K562 (cell line): ENCODE measurements at regions not wholly inside any gene's neighbourhood (a gene's known extent, or its start where the extent isn't known, plus 50 kb on each side); places are given as distances from the start of the nearest gene placed in this dataset.

Source experiments
- EP300 ChIP-seq: IDR thresholded peaks from 2 replicates; pipeline ENCODE4 v1.6.1; 2012; ENCODE audit warnings: low read length, improper control_type of control experiment
- FOXJ3 ChIP-seq: sonication (generic); formaldehyde crosslinking; IDR thresholded peaks from 2 replicates; pipeline ENCODE4 v1.4.0; 2020; ENCODE audit warnings: mild to moderate bottlenecking, missing genetic modification reagents
- MXI1 ChIP-seq: IDR thresholded peaks from 2 replicates; pipeline ENCODE4 v1.6.1; 2011; ENCODE audit warnings: low read depth, mild to moderate bottlenecking, improper control_type of control experiment, low read length
- TAL1 ChIP-seq: fragments of 450-650 bp; IDR thresholded peaks from 2 replicates; pipeline ENCODE4 v1.6.1; 2016; ENCODE audit warnings: mild to moderate bottlenecking
- ZNF395 ChIP-seq: fragments of 200-800 bp; sonication (Bioruptor generic); IDR thresholded peaks from 2 replicates; pipeline ENCODE4 v1.6.1; 2017; ENCODE audit warnings: missing genetic modification characterization, missing compliant biosample characterization
- ZNF592 ChIP-seq: fragments of 450-650 bp; IDR thresholded peaks from 2 replicates; pipeline ENCODE4 v1.6.1; 2017; ENCODE audit warnings: antibody characterized with exemption, mild to moderate bottlenecking
- TF ChIP-seq, protein P1 (sequence below): IDR thresholded peaks from 3 replicates; pipeline ENCODE4 v1.6.1; 2011; ENCODE audit warnings: borderline replicate concordance, mild to moderate bottlenecking, moderate library complexity; ENCODE audit not compliant: insufficient read length; ENCODE audit errors: extremely low read depth
- TF ChIP-seq, protein P2 (sequence below): IDR thresholded peaks from 2 replicates; pipeline ENCODE4 v1.6.1; 2011; ENCODE audit warnings: borderline replicate concordance, low read depth, mild to moderate bottlenecking, moderate library complexity, low read length; ENCODE audit not compliant: insufficient read depth, poor library complexity, severe bottlenecking
- TF ChIP-seq, protein P3 (sequence below): sonication (generic); formaldehyde crosslinking; IDR thresholded peaks from 2 replicates; pipeline ENCODE4 v1.8.1; 2023; ENCODE audit warnings: mild to moderate bottlenecking, missing genetic modification reagents
- TF ChIP-seq, protein P4 (sequence below): fragments of 250-450 bp; sonication (Bioruptor Pico); IDR thresholded peaks from 2 replicates; pipeline ENCODE4 v1.4.0; 2020; ENCODE audit warnings: borderline replicate concordance

DNA sequence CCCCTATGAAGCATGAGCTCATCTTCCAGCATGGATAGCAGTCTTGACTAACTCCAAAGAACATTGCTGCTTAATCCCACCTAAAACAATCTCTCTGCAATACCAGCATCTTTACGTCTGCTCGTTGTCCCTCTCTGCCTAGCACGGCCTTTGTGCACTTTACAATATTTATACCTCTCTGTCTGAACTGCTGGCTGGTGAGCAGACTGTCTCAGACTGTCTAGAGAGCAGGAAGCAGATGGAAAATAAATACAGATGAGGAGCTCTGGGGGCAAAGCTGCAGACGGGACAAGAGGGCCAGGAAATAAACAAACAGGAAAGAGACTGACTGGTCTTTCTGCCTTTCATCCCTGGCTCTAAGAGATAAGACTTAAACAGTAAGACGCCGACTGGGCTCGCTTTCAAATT, 224.8 kb downstream of the ENC1 start (continued):
- TF ChIP-seq ZNF592 (no peak), MXI1 (no peak), FOXJ3 (no peak), EP300 (peak; percentile 58; the same call in 1 of the 2 replicates), ZNF395 (no peak), TAL1 (peak; percentile 62)
- TF ChIP-seq, protein P1, sequence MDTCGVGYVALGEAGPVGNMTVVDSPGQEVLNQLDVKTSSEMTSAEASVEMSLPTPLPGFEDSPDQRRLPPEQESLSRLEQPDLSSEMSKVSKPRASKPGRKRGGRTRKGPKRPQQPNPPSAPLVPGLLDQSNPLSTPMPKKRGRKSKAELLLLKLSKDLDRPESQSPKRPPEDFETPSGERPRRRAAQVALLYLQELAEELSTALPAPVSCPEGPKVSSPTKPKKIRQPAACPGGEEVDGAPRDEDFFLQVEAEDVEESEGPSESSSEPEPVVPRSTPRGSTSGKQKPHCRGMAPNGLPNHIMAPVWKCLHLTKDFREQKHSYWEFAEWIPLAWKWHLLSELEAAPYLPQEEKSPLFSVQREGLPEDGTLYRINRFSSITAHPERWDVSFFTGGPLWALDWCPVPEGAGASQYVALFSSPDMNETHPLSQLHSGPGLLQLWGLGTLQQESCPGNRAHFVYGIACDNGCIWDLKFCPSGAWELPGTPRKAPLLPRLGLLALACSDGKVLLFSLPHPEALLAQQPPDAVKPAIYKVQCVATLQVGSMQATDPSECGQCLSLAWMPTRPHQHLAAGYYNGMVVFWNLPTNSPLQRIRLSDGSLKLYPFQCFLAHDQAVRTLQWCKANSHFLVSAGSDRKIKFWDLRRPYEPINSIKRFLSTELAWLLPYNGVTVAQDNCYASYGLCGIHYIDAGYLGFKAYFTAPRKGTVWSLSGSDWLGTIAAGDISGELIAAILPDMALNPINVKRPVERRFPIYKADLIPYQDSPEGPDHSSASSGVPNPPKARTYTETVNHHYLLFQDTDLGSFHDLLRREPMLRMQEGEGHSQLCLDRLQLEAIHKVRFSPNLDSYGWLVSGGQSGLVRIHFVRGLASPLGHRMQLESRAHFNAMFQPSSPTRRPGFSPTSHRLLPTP: no peak
- TF ChIP-seq, protein P2, sequence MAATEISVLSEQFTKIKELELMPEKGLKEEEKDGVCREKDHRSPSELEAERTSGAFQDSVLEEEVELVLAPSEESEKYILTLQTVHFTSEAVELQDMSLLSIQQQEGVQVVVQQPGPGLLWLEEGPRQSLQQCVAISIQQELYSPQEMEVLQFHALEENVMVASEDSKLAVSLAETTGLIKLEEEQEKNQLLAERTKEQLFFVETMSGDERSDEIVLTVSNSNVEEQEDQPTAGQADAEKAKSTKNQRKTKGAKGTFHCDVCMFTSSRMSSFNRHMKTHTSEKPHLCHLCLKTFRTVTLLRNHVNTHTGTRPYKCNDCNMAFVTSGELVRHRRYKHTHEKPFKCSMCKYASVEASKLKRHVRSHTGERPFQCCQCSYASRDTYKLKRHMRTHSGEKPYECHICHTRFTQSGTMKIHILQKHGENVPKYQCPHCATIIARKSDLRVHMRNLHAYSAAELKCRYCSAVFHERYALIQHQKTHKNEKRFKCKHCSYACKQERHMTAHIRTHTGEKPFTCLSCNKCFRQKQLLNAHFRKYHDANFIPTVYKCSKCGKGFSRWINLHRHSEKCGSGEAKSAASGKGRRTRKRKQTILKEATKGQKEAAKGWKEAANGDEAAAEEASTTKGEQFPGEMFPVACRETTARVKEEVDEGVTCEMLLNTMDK: no peak
- TF ChIP-seq, protein P3, sequence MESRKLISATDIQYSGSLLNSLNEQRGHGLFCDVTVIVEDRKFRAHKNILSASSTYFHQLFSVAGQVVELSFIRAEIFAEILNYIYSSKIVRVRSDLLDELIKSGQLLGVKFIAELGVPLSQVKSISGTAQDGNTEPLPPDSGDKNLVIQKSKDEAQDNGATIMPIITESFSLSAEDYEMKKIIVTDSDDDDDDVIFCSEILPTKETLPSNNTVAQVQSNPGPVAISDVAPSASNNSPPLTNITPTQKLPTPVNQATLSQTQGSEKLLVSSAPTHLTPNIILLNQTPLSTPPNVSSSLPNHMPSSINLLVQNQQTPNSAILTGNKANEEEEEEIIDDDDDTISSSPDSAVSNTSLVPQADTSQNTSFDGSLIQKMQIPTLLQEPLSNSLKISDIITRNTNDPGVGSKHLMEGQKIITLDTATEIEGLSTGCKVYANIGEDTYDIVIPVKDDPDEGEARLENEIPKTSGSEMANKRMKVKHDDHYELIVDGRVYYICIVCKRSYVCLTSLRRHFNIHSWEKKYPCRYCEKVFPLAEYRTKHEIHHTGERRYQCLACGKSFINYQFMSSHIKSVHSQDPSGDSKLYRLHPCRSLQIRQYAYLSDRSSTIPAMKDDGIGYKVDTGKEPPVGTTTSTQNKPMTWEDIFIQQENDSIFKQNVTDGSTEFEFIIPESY (CRISPR knock-in tag): no peak
- TF ChIP-seq, protein P4, sequence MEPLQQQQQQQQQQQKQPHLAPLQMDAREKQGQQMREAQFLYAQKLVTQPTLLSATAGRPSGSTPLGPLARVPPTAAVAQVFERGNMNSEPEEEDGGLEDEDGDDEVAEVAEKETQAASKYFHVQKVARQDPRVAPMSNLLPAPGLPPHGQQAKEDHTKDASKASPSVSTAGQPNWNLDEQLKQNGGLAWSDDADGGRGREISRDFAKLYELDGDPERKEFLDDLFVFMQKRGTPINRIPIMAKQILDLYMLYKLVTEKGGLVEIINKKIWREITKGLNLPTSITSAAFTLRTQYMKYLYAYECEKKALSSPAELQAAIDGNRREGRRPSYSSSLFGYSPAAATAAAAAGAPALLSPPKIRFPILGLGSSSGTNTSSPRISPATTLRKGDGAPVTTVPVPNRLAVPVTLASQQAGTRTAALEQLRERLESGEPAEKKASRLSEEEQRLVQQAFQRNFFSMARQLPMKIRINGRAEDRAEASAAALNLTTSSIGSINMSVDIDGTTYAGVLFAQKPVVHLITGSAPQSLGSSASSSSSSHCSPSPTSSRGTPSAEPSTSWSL: no peak
